HFFc6 (cell line): ENCODE measurements at regions not wholly inside any gene's neighbourhood (a gene's known extent, or its start where the extent isn't known, plus 50 kb on each side); places are given as distances from the start of the nearest gene placed in this dataset.

Experiments
- DNase-seq: peaks from one replicate; pipeline ENCODE4 v3.0.0-alpha.2; 2018
- H3K27ac Mint-ChIP-seq: 2 replicates; pipeline ENCODE4 v1.8.0; 2020; ENCODE audit warnings: mild to moderate bottlenecking, mixed read lengths
- H3K27me3 Mint-ChIP-seq: 2 replicates; pipeline ENCODE4 v1.8.0; 2021; ENCODE audit warnings: mild to moderate bottlenecking, moderate library complexity, mixed read lengths; ENCODE audit not compliant: insufficient read depth
- H3K36me3 Mint-ChIP-seq: 2 replicates; pipeline ENCODE4 v1.8.0; 2021; ENCODE audit warnings: low read depth, mixed read lengths
- H3K4me1 Mint-ChIP-seq: 2 replicates; pipeline ENCODE4 v1.8.0; 2020; ENCODE audit warnings: low read depth, mixed read lengths
- H3K4me3 Mint-ChIP-seq: 2 replicates; pipeline ENCODE4 v1.8.0; 2020; ENCODE audit warnings: mild to moderate bottlenecking, moderate library complexity, mixed read lengths
- H3K9me3 Mint-ChIP-seq: 2 replicates; pipeline ENCODE4 v1.8.0; 2020; ENCODE audit warnings: mild to moderate bottlenecking, mixed read lengths
- TF ChIP-seq, protein P1 (sequence below): fragments of 200-600 bp; sonication (generic); IDR thresholded peaks from 2 replicates; pipeline ENCODE4 v1.5.0; 2021; ENCODE audit warnings: antibody characterized with exemption, mild to moderate bottlenecking

DNA sequence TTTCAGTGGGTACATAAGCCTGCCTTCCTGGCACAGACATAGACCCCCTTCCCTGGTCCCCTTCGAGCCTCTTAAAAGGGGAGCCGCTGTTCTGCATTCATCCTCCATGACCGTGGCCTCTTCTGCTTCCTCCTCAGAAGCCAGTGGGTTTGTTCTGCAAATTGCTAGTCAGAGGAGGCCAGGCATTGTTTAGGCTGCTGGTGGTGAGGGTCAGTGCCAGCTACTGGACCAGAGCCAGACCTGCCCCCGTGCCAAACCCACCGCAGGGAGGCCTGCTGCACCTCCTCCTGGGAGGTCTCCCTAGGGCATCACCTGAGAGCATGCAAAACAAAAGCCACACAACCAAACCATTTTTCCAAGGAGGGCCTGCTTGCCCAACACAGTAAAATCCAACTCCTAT lies 178.4 kb downstream of the MIS18A start:
- Mint-ChIP-seq H3K36me3 (no peaks in the 10 kb centered on the region), H3K27me3 (peaks cover 1% of the 10 kb centered on the region; the same call in 1 of the 2 replicates), H3K4me3 (no peak overlapping the region), H3K9me3 (peaks cover 57% of the 10 kb centered on the region), H3K27ac (no peak overlapping the region), H3K4me1 (no peaks in the 10 kb centered on the region)
- no peak for DNase-seq
- TF ChIP-seq, protein P1, sequence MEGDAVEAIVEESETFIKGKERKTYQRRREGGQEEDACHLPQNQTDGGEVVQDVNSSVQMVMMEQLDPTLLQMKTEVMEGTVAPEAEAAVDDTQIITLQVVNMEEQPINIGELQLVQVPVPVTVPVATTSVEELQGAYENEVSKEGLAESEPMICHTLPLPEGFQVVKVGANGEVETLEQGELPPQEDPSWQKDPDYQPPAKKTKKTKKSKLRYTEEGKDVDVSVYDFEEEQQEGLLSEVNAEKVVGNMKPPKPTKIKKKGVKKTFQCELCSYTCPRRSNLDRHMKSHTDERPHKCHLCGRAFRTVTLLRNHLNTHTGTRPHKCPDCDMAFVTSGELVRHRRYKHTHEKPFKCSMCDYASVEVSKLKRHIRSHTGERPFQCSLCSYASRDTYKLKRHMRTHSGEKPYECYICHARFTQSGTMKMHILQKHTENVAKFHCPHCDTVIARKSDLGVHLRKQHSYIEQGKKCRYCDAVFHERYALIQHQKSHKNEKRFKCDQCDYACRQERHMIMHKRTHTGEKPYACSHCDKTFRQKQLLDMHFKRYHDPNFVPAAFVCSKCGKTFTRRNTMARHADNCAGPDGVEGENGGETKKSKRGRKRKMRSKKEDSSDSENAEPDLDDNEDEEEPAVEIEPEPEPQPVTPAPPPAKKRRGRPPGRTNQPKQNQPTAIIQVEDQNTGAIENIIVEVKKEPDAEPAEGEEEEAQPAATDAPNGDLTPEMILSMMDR, result no peak

DNA sequence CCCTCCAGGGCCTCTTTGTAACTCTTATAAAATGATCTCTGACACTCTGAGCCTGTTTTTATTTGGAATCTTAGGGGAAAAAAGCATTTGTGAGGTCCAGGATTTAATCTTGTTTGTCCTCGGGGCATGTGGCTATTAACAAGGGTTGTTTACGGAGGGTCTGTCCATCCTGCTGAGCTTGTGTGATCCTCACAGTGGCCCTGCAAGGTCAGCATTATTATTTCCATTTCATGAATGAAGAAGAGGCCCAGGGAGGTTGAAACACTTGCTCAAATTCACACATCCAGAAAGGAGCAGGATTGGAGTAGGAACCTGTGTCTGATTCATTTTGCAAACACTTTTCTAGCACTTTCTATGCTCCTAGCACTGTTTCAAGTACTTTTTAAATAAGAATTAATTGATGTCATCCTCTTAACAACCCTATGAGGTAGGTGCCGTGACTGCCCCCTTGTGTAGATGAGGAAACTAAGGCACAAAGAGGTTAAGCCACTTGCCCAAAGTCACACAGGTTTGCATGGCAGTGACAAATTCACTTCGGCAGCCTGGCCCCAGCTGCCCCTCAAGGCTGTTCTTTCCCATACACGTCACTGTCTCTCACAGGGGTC lies 178.9 kb downstream of the MIS18A start:
- H3K4me1 Mint-ChIP-seq, result no peaks in the 10 kb centered on the region
- peaks cover 1% of the 10 kb centered on the region; the same call in 1 of the 2 replicates for H3K27me3 Mint-ChIP-seq
- DNase-seq, result no peak
- H3K27ac Mint-ChIP-seq, result no peak overlapping the region
- peaks cover 57% of the 10 kb centered on the region for H3K9me3 Mint-ChIP-seq
- H3K4me3 Mint-ChIP-seq, result no peak overlapping the region
- TF ChIP-seq, protein P1, result no peak
- H3K36me3 Mint-ChIP-seq, result no peaks in the 10 kb centered on the region

DNA sequence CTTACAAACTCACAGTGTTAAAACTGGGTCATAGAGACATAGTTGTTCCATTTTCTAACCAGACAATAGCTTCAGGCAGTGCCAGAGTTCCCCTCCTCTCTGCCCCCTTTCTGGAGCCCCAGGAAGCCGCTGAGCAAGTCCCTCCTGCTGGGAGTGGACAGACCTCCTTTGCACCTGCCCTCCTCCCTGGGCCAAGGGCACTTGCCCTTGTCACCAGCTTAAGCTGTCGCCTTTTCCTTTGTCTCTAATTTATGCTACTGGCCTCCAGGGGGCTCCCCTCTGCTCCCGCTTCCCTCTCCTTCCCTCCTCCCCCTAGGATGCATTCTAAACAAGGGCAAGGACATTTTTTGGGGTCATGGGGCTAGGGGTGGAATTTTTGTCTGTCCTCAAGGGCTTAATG lies 182.4 kb downstream of the MIS18A start:
- H3K9me3 Mint-ChIP-seq, result peaks cover 52% of the 10 kb centered on the region
- no peaks in the 10 kb centered on the region for H3K36me3 Mint-ChIP-seq
- TF ChIP-seq, protein P1, result no peak
- DNase-seq, result no peak
- no peak overlapping the region for H3K4me3 Mint-ChIP-seq
- no peaks in the 10 kb centered on the region for H3K4me1 Mint-ChIP-seq
- H3K27me3 Mint-ChIP-seq, result peaks cover 1% of the 10 kb centered on the region; the same call in 1 of the 2 replicates
- H3K27ac Mint-ChIP-seq, result no peak overlapping the region

DNA sequence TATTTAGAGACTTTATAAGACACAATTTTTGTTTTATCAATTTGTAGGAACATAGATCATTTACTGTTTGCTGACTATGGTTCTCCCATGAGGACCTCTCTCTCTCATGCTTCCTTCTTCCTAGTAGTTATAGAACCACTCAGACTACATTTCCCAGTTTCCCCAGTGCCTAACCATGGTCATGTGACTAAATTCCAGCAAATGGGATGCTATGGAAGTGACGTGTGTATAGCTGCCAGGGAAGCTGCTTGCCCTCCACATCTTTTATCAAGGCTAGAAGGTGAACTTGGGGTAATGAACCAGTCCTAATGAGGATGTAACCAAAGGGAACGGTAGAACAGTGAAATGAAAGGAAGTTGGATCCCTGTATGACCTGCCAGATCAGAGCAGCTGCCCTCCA lies 184.0 kb downstream of the MIS18A start:
- TF ChIP-seq, protein P1, result no peak
- peaks cover 1% of the 10 kb centered on the region; the same call in 1 of the 2 replicates for H3K27me3 Mint-ChIP-seq
- H3K9me3 Mint-ChIP-seq, result peaks cover 52% of the 10 kb centered on the region
- DNase-seq, result no peak
- H3K4me3 Mint-ChIP-seq, result no peak overlapping the region
- no peaks in the 10 kb centered on the region for H3K4me1 Mint-ChIP-seq
- no peaks in the 10 kb centered on the region for H3K36me3 Mint-ChIP-seq
- H3K27ac Mint-ChIP-seq, result no peak overlapping the region

DNA sequence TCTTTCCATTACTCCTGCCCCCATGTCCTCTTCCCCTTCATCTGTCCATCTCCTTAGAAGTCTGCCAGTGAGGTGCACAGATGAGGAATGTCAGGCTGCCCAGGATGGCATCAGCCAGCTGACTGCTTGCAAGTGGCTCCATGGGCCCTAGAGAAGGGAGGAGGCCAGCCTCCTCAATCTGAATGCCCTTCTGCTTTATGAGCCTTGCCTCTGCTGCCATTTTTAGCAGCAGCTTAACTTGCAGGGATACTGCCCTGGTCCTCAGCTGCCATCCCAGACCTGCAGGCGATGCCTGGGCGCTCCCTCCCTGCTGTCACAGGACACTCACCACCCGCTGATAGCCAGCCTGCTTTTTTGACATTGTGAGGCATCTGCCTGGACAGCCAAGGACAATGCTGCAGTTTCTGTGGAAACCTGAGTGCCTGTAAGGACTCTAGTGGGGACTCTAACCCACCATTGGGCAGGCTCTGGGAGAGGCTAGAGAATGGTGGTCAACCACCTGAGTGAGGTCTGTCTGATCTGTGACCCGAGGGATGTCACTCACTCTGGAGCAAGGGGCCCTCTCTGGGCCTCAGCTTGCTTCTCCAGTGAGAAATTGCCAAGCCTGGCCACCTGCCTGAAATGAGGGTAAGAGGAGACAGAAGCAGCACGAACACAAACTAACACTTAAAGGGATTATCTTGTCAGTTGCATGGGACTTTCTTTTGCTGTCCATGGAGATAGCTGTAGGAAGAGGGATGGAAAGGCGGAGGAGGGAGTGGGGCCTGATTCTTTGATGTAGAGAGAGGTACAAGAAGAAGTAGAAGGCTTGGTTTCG lies 185.0 kb downstream of the MIS18A start:
- H3K4me1 Mint-ChIP-seq, result no peaks in the 10 kb centered on the region
- H3K36me3 Mint-ChIP-seq, result no peaks in the 10 kb centered on the region
- TF ChIP-seq, protein P1, result no peak
- no peaks in the 10 kb centered on the region for H3K27me3 Mint-ChIP-seq
- peaks cover 52% of the 10 kb centered on the region for H3K9me3 Mint-ChIP-seq
- DNase-seq, result no peak
- H3K4me3 Mint-ChIP-seq, result no peak overlapping the region
- H3K27ac Mint-ChIP-seq, result no peak overlapping the region
